D721Med (cell line): ENCODE measurements at regions not wholly inside any gene's neighbourhood (a gene's known extent, or its start where the extent isn't known, plus 50 kb on each side); places are given as distances from the start of the nearest gene placed in this dataset.

Source experiments
- DNase-seq: peaks from one replicate; pipeline ENCODE4 v3.0.0; 2011; ENCODE audit warnings: low spot score; ENCODE audit not compliant: insufficient read length
- FAIRE-seq: peaks from 2 replicates; lab custom pipeline; 2011; peaks lifted over from hg19 to GRCh38; lab: Jason Lieb, UNC
- TF ChIP-seq, protein P1 (sequence below): IDR thresholded peaks from 2 replicates; pipeline ENCODE4 v1.5.1; 2012; ENCODE audit warnings: mild to moderate bottlenecking, control low read depth; ENCODE audit not compliant: insufficient read depth; ENCODE audit errors: missing control alignments

DNA sequence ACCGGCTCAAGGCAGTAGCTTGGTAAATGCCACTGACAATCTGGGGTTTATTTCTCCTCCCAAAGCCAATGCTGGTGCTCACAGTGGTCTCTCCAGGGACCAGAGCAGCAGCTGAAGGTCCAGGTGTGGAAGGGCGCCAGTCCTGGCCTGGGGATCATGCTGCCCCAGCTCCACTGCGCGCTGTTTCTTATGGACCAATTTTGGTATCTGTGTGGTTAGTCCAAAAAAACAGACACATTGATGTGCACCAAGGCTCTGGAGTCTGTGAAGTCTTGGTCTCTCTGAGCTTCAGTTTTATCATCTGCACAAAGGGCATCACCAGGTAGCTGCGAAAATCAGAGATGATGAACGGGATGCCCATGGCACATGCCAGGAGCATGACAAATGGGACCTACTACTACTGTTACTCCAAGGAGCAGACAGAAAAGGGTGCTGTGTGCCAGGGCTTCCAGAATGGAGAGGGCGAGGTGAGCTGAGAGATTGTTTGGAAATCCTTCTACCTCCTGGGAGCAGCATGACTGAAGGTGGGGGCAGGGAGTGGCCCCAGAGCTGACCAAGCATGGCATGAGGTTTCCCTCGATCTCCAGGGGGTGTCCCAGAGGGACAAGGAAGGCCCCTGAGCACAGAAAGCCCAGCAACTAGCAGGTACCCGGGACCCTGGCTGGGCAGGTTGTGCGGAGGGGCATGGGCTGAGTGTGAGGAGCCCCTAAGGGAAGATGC, 134.3 kb upstream of the PRR20G start:
- TF ChIP-seq, protein P1, sequence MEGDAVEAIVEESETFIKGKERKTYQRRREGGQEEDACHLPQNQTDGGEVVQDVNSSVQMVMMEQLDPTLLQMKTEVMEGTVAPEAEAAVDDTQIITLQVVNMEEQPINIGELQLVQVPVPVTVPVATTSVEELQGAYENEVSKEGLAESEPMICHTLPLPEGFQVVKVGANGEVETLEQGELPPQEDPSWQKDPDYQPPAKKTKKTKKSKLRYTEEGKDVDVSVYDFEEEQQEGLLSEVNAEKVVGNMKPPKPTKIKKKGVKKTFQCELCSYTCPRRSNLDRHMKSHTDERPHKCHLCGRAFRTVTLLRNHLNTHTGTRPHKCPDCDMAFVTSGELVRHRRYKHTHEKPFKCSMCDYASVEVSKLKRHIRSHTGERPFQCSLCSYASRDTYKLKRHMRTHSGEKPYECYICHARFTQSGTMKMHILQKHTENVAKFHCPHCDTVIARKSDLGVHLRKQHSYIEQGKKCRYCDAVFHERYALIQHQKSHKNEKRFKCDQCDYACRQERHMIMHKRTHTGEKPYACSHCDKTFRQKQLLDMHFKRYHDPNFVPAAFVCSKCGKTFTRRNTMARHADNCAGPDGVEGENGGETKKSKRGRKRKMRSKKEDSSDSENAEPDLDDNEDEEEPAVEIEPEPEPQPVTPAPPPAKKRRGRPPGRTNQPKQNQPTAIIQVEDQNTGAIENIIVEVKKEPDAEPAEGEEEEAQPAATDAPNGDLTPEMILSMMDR: no peak
- FAIRE-seq (no peak), DNase-seq (no peak)

- no peak for DNase-seq
- FAIRE-seq: no peak
- TF ChIP-seq, protein P1: no peak
Measured at GRCh38 chr3:127420829-127421228, 133.0 kb upstream of the PRR20G start.

DNA sequence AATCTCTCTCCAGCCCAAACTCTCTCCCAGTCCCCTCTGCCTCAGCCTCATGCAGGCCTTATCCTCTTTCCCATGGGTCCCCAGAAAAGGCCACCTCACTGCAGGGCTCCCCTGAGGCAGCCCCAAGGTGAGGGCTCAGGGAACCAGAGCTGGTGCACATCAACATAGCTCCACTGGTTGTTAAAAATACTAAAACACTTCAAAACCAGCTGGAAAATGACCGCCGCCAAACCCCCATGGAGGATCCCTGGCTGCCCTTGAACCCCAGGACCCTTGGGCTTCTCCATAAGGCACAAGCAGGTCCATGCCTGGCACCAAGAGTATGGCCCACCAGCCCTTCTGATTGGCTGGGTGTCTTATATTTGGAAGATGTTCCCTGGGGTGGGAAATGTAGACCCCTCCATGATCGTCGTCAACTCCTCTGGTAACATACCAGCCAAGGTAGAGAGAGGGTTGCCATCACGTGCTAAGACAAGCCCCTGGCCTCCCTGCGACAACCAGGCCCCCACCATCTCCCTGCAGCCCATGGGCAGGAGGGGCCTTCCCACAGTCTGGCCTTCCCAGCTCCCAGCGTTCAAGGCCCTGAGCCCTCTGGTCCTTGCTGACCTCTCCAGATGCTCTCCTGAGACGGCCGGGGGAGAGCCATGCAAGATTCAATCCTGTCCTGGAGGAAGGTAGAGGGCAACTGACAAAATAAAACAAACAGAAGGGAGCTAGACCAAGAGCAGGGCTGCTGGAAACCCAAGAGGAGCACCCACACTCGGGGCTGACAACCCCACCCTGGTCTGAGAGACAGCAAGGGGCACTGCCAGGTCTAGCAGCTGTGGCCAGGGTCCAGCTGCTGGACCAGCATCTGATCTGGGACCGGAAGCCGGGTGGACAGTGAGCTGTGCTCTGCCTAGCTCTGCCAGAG, 132.1 kb upstream of the PRR20G start:
- FAIRE-seq: no peak

GRCh38 chr3:127419182-127419581, 131.3 kb upstream of the PRR20G start:
- TF ChIP-seq, protein P1: no peak
- no peak for FAIRE-seq
- no peak for DNase-seq

More for the DNA sequence above, 132.1 kb upstream of the PRR20G start:
- no peak for DNase-seq
- TF ChIP-seq, protein P1: no peak

- FAIRE-seq (no peak), DNase-seq (no peak)
- TF ChIP-seq, protein P1: no peak
Measured at GRCh38 chr3:127418560-127419147, 130.8 kb upstream of the PRR20G start.

DNA sequence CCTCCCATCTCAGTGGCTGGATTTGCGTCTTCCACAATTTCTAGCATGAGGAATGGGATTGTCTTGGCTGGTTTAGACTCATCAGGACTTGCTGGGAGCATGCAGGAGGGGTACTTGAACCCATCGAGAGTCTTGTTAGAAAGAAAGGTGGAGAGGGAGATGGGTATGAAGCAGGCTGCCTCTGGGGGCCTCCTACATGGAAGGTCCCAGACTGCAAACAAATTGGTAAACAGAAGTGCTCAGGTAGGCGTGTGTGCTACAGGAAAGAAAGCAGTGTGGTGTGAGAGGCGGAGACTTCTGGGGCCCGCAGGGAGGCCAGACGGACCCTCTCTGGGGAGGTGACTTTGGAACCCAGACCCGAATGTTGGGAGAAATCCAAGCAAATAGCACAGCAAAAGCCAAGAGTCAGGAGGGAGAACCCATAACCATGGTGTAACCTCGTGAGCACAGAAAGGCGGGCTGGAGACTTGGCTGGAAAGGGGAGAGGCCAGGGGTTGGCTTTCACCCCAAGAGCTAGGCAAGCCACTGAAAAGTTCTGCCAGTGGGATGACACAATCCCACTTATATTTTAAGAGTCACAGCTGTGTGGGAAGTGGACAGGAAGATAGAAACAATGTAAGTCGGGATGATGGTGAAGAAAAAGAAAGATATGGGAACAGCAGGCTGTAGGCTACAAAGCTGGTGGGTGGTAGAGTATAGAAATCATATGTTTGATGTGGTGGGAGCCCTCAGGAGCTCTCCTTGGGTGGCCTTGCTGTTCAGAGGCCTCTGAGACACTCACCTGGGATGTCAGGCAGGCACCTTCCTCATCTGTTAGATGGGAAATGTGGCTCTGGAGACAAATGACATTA, 130.1 kb upstream of the PRR20G start:
- TF ChIP-seq, protein P1: no peak
- no peak for FAIRE-seq

More for the DNA sequence above, 130.1 kb upstream of the PRR20G start:
- no peak for DNase-seq
